Astrocyte of the hippocampus (primary cell): ENCODE measurements at regions not wholly inside any gene's neighbourhood (a gene's known extent, or its start where the extent isn't known, plus 50 kb on each side); places are given as distances from the start of the nearest gene placed in this dataset.

Experiments
- DNase-seq: peaks from one replicate; pipeline ENCODE4 v3.0.0; 2011; ENCODE audit warnings: low read depth, low spot score

DNA sequence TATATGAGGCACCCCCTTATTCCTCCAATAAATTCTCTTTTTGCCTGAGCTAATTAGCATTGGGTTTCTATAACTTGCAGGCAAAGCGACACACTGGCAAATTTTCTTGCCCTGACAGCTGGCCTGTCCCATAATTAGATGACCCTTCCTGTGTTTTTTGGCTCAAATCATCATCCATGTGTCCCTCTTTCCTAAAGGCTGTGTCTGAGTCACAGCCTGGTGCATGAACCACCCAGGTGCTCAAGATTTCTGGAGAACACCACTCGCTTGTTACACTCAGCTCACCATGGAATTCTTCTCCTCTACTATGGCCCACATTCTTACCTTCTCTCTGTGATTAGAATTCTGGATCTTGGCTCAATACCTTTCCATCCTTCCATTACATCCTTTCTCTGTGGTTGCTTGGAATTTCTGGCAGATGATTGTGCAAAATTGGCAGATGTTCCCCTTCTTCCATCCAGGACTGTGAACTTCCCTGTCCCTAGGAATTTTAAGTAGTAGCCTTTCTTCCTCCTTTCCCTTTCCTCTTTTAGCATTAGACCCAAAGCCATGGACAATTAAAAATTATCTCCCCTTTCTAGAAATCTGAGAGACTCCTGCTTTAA lies 116.0 kb upstream of the ANKRD1 start:
- peak; percentile 63 for DNase-seq

GRCh38 chr10:91038971-91039370 lies 118.1 kb upstream of the ANKRD1 start:
- DNase-seq = no peak

GRCh38 chr10:91040343-91040742 lies 119.5 kb upstream of the ANKRD1 start:
- DNase-seq = no peak

DNA sequence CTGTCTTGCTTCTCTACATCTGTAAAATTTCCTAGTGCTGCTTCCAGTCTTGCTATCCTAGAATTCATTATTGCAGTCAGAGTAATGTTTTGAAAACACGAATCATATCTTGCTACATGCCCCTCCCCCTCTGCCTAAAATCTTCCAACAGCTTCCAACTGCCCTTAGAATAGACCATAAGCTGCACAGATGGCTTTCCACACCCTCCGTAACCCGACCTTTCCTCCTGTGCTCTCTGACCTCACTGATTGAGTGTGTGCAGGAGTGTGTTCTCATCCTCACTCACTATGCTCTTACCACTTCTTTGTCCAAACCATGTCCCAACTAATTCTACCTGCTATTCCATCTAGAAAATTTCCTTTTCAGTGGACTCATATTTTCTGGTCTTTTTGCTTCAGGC lies 121.2 kb upstream of the ANKRD1 start:
- no peak for DNase-seq

DNA sequence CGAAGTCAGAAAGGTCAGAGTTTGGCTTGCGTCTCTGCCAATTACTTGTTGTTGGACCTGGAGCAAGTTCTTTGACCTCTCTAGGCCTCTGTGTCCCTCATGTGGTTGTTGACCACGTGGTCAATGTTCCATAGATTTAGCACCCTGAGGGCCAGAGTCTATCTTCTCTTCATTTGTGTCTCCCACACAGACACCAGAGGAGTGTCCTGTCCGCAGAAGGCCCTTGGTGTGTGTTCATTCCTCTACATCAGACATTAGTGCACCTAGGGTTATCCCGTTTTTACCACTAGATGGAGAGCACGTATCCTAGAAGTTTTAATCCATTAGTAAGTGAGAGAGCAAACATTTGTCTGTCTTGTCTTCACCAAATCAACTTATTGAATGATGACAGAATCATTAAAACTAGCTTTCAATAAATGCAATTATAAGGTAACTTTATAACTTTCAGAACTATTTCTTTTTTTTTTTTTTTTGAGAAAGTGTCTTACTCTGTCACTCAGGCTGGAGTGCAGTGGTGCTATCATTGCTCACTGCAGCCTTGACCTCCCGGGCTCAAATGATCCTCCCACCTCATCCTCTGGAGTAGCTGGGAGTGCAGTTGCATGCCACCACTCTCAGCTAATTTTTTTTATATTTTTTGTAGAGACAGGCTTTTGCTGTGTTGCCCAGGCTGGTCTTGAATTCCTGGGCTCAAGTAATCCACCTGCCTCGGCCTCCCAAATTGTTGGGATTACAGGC lies 122.5 kb upstream of the ANKRD1 start:
- DNase-seq = peak; percentile 65

DNA sequence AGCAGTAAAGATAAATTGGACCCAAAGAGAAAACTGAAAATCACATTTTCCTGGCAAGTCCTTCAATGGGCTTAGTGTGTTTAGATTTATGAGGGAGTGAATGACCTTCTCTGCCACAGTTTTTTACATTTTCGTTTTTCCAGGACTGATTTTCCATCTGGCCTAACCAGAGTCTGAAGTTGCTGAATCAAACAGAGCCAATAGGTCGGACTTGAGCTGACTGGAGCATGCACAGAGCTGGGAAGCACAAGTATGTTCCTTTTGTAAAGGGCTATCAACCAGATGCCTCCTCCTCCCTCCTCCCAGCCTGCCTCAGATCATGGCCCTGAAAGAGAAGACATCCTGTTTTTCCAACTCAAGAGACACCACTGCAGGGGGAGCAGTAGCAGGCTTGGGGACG lies 126.0 kb upstream of the ANKRD1 start:
- no peak for DNase-seq

- no peak for DNase-seq
Measured at GRCh38 chr10:91048380-91048779, 127.5 kb upstream of the ANKRD1 start.

DNA sequence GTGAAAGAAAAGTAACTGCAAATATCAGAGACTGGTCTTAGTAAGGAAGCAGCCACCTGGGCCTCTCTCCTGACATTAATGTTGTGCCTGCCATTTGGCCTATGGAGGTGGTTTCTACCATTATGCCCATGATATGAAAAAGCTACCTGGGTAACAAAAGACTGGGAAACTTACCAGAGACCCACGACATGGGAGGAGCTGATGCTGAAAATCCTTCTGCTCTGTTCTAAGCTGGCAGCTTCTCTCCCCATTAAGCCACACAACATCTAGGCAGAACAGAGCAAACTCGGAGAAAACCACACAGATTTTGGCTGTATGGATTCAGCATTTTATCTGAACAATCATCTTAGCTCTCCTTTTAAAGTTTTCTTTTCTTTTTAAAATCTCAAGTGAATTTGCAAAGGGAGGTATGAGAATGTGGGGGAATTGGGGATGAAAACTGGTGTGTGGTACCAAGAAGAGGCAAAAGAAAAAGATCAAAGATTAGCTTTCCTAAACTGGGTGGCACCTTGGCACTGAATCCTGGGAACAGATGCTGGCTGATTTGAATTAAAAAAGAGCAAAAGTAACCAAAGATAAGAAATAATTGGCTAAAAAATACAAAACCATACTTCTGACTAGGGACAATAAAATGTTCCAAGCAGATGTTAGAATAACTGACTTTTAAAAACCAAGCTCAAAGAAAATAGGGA lies 128.6 kb upstream of the ANKRD1 start:
- peak; percentile 37 for DNase-seq

GRCh38 chr10:91049988-91050360 lies 129.1 kb upstream of the ANKRD1 start:
- peak; percentile 36 for DNase-seq

DNA sequence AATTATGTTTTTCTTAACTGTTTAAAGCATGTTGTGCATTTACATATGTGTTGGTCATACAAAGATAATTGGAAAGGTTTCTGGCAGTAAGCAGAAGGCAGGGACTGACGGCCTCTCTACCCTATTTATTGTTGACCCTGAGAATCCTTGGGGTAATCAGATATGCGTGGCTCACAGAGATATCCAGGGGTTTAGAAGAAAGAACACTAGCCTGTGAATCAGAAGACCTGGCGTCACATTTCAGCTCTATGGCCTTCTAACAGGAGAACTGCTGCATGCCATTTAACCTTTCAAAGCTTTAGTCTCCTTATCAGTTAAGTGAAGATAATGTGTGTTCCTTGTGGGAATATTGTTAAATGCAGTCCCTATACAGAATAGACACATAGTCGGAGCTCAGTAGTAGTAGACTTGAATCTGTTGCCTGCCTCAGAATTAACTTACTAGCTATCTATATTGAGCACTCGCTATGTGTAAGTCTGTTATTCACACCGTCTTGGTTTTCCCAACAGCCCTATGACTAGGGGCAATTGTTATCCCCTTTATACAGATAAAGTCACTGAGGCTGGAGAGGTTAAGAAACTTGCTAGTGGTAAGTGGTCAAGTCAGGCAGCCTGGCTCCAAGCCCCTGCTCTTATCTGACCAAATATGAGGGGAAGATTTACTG lies 129.6 kb upstream of the ANKRD1 start:
- DNase-seq = peak; percentile 12

DNA sequence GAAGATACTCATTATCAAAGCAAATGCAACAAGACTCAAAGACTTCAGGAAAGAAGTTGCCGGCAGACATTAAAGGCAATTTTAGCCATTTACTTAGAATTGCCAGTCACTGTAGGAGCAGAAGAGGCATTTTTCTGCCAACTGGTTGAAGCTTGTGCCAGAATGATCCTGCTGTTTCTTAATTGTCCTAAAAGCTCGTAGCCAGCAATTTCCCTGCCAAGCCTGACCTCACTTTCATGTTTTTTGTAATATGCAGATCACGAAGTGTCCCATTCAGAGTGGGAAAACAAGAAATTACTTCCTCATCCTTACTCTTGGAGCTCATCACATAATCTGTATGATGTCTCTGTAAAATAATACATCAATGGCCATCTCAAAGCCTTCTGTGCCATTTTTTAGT lies 130.9 kb upstream of the ANKRD1 start:
- DNase-seq = peak; percentile 75

DNA sequence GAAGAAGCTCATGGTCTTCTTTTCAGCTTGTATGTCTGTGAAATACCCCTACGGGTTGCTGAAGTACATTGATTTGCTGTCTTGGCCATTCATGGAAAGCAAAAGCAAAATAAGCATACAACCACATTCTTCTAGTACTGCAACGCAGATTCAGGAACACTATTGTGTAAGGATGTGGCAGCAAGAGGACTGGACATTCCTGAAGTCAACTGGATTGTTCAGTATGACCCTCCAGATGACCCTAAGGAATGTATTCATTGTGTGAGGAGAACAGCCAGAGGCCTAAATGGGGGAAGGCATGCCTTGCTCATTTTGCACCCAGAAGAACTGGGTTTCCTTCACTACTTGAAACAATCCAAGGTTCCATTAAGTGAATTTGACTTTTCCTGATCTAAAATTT lies 133.4 kb upstream of the ANKRD1 start:
- DNase-seq = peak; percentile 64

DNA sequence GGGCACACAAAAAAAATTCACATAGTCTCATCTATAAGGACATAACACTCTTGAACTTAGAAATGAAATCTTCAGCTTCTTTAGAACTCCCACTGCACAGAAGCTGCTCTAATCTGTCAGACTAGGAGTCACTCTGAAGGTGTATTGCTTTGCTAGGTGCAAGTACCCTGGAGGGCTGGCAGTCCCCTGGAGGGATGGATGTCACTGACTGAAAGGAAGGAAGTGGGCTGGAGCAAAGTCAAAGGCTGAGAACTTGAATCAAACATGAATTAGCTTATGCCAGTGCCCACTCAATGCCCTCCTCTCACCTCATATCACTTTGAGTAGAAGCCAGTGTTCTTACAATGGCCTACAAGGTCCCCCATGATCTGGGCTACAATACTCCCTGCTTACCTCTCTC lies 140.3 kb upstream of the ANKRD1 start:
- DNase-seq = no peak

DNA sequence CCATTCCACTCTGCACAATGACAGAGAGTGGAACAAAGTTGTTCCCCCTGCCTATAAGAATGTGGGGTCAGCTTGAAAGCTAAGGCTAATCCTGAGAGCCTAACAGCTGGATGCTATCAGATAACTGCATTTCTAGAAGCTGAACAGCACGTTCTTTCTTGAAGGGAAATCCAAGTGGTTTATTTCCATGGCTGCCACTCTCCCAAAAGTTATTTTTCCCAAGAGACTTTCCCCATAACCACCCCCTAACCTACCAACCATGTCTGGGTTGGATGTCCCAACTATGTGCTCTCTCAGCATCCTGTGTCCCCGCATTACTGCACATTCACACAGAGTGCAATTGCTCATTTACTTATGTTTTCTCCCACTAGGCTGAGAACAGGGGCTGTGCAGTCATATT lies 140.7 kb upstream of the ANKRD1 start:
- no peak for DNase-seq

GRCh38 chr10:91062091-91062490 lies 141.2 kb upstream of the ANKRD1 start:
- no peak for DNase-seq

GRCh38 chr10:91071786-91072185 lies 148.7 kb upstream of the PCGF5 start:
- DNase-seq = no peak

DNA sequence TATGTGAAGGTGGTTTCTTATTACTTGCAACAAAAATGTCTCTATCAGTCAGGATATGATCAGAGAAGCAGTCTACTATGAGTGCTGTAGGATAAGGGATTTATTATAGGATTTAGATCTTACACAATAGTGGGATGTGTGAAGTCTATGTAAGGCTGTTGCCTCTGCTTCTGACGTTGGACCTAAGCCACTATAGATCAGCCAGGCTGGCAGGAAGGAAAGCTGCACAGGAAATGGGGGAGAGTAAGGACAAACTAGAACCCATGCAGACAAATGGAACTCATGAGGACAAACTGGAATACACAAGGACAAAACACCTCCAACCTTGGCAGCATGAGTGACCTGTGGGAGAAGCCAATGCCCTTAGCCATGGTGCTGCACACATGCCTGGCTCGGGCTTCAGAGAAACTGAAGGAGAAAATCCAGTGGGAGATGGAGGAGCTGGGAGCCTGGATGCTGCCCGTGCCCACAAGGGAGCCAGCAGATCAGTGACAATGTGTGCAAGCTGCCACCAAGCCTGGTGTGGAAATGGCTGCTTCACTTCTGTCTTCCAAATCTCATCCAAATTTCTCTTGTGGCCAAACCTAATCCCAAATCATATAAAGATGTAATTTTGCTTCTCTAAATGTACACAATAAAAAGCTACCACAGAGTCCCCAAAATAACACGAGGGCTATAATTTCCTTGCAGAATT lies 147.0 kb upstream of the PCGF5 start:
- no peak for DNase-seq

- no peak for DNase-seq
Measured at GRCh38 chr10:91076991-91077548, 143.4 kb upstream of the PCGF5 start.

DNA sequence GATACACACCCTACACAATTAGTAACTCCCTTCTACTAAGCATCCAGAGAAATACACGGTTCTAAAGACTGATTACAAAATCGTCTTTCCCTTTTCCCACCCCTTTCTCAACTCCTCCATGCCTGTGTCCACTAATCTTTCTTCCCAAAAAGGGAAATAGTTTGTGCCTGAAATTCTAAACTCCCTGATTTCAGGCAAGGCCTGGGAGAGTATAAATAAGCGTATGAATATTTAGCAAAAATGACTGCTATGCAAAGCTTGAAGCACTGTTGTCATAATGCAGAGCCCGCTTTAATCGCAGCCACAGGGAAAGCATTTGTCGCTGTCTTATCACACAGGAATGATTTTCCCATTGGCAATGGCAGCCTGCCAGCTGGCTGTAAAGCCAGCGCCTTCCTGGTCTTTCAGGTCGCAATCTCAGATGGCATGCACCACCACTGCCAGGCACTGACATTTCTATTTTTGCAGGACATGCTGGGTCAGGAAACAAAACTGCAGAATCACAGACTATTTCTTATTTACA lies 142.9 kb upstream of the PCGF5 start:
- peak; percentile 81 for DNase-seq

DNA sequence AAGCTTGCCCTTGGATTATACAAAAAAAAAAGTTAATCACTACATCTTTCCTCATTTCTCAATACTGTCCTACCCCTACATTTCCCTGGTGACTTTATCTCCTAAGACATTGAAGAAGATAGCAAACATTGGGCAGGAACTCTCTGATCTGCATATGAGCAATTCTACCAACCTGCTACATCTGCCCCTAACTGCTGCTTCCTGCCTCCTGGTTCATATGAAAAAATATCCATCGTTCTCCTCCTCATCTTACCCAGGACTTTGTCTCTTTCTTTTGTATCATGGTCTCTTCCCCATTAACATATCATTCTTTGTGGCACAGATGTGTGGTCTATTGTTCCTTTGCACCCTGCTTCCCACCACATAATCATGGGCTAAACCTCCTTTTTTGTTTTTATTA lies 139.7 kb upstream of the PCGF5 start:
- DNase-seq = no peak

GRCh38 chr10:91082447-91082846 lies 138.0 kb upstream of the PCGF5 start:
- DNase-seq = no peak
